ENCODE measurements at regions not wholly inside any gene's neighbourhood (a gene's known extent, or its start where the extent isn't known, plus 50 kb on each side); places are given as distances from the start of the nearest gene placed in this dataset.
"Not testable (repeated sequence)": the region's sequence is repeated elsewhere in the genome, so short reads cannot be mapped to it uniquely, and the experiment has no call there.

DNA sequence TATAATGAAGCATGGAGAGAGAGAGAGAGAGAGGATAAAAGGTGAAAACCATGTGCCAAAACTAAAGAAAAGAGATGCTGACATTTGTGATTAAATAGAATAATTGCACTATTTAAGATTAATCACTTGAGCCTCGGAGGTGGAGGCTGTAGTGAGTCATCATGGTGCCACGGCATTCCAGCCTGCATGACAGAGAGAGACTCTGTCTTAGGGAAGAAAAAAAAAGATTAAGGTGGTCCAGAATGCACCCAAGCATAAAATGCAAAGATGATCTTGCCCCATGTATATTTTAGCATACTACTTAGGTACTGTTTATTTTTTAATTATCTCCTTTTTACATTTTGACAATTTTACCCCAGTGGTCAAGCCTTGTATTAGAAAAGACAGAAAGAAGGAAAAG lies 742.5 kb downstream of the SPATA31A1 start:
- H3K27me3 ChIP-seq (ENCODE audit: control insufficient read depth in 3 of 3, insufficient read depth in 3 of 3, low read length in 3 of 3); H3K4me3 ChIP-seq (ENCODE audit: low read depth in 1 of 3, low read length in 3 of 3); H3K9me3 ChIP-seq (ENCODE audit: control insufficient read depth in 2 of 2, insufficient read depth in 1 of 2, low read depth in 1 of 2, low read length in 1 of 2); H3K27ac ChIP-seq (ENCODE audit: low read depth in 1 of 3, low read length in 2 of 3); H3K4me1 ChIP-seq (ENCODE audit: control insufficient read depth in 3 of 3, insufficient read depth in 2 of 3, low read depth in 1 of 3, low read length in 2 of 3); H3K36me3 ChIP-seq (ENCODE audit: control insufficient read depth in 3 of 3, insufficient read depth in 2 of 3, low read depth in 1 of 3, low read length in 3 of 3); DNase-seq; FAIRE-seq: not testable (repeated sequence)
- 22 to 67% (median 64%) methylated on average over 1 to 2 of the region's 2 CpGs for WGBS, 3 donors

- peak; percentile 5 to 12 for DNase-seq
- peak overlapping the region in 1 of 3 donors; percentile 38 for H3K27ac ChIP-seq (ENCODE audit: low read depth in 1 of 3, low read length in 2 of 3)
- H3K9me3 ChIP-seq (ENCODE audit: control insufficient read depth in 2 of 2, insufficient read depth in 1 of 2, low read depth in 1 of 2, low read length in 1 of 2); H3K4me1 ChIP-seq (ENCODE audit: control insufficient read depth in 3 of 3, insufficient read depth in 2 of 3, low read depth in 1 of 3, low read length in 2 of 3); H3K27me3 ChIP-seq (ENCODE audit: control insufficient read depth in 3 of 3, insufficient read depth in 3 of 3, low read length in 3 of 3); FAIRE-seq; H3K4me3 ChIP-seq (ENCODE audit: low read depth in 1 of 3, low read length in 3 of 3); H3K36me3 ChIP-seq (ENCODE audit: control insufficient read depth in 3 of 3, insufficient read depth in 2 of 3, low read depth in 1 of 3, low read length in 3 of 3): not testable (repeated sequence)
- WGBS, 3 donors: 11% methylated on average over 52 of the region's 71 CpGs; no CpG with 5 or more reads in 2 of the 3 donors
Observed at GRCh38 chr9:40106003-40106782, 750.7 kb downstream of the SPATA31A1 start.

DNA sequence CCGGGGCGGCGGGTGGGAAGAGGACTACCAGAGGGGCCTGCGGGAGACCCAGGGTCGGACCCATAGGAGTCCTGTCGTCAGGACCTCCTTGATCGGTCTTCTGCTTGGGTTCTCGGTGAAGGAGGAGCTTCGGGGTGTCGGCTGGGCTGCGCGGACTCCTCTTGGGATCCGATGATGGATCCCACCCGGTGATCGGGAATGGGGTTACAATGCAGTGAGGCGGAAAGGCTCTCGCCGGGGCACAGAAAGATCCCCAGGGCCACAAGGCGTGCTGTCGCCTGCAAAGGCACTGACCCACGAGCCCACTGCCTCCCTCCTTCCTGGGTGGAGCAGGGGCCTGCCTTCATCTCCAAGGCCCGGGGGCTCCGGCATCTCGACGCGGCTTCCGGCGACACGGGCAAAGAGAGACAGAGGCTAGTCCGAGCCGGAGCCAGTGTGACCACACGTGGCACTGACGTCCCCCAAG lies 751.3 kb downstream of the SPATA31A1 start:
- not testable (repeated sequence) for FAIRE-seq; DNase-seq; H3K27me3 ChIP-seq (ENCODE audit: control insufficient read depth in 3 of 3, insufficient read depth in 3 of 3, low read length in 3 of 3); H3K9me3 ChIP-seq (ENCODE audit: control insufficient read depth in 2 of 2, insufficient read depth in 1 of 2, low read depth in 1 of 2, low read length in 1 of 2); H3K4me1 ChIP-seq (ENCODE audit: control insufficient read depth in 3 of 3, insufficient read depth in 2 of 3, low read depth in 1 of 3, low read length in 2 of 3); H3K36me3 ChIP-seq (ENCODE audit: control insufficient read depth in 3 of 3, insufficient read depth in 2 of 3, low read depth in 1 of 3, low read length in 3 of 3); H3K4me3 ChIP-seq (ENCODE audit: low read depth in 1 of 3, low read length in 3 of 3)
- 6% methylated on average over 9 of the region's 33 CpGs; no CpG with 5 or more reads in 2 of the 3 donors for WGBS, 3 donors
- H3K27ac ChIP-seq (ENCODE audit: low read depth in 1 of 3, low read length in 2 of 3): peak overlapping the region in 1 of 3 donors; percentile 38

GRCh38 chr9:40107251-40107650 lies 751.8 kb downstream of the SPATA31A1 start:
- H3K27me3 ChIP-seq (ENCODE audit: control insufficient read depth in 3 of 3, insufficient read depth in 3 of 3, low read length in 3 of 3); H3K9me3 ChIP-seq (ENCODE audit: control insufficient read depth in 2 of 2, insufficient read depth in 1 of 2, low read depth in 1 of 2, low read length in 1 of 2); H3K36me3 ChIP-seq (ENCODE audit: control insufficient read depth in 3 of 3, insufficient read depth in 2 of 3, low read depth in 1 of 3, low read length in 3 of 3); FAIRE-seq; H3K4me3 ChIP-seq (ENCODE audit: low read depth in 1 of 3, low read length in 3 of 3); H3K27ac ChIP-seq (ENCODE audit: low read depth in 1 of 3, low read length in 2 of 3); DNase-seq; H3K4me1 ChIP-seq (ENCODE audit: control insufficient read depth in 3 of 3, insufficient read depth in 2 of 3, low read depth in 1 of 3, low read length in 2 of 3): not testable (repeated sequence)
- 34% methylated on average over 9 of the region's 26 CpGs; no CpG with 5 or more reads in 2 of the 3 donors for whole genome bisulfite sequencing, 3 donors

- not testable (repeated sequence) for H3K27me3 ChIP-seq (ENCODE audit: control insufficient read depth in 3 of 3, insufficient read depth in 3 of 3, low read length in 3 of 3); H3K4me1 ChIP-seq (ENCODE audit: control insufficient read depth in 3 of 3, insufficient read depth in 2 of 3, low read depth in 1 of 3, low read length in 2 of 3); H3K4me3 ChIP-seq (ENCODE audit: low read depth in 1 of 3, low read length in 3 of 3); DNase-seq; FAIRE-seq; H3K9me3 ChIP-seq (ENCODE audit: control insufficient read depth in 2 of 2, insufficient read depth in 1 of 2, low read depth in 1 of 2, low read length in 1 of 2); H3K27ac ChIP-seq (ENCODE audit: low read depth in 1 of 3, low read length in 2 of 3); H3K36me3 ChIP-seq (ENCODE audit: control insufficient read depth in 3 of 3, insufficient read depth in 2 of 3, low read depth in 1 of 3, low read length in 3 of 3)
- 0% methylated on average over 7 of the region's 30 CpGs; no CpG with 5 or more reads in 2 of the 3 donors for WGBS, 3 donors
Observed at GRCh38 chr9:40108465-40108864, 753.0 kb downstream of the SPATA31A1 start.

GRCh38 chr9:40110751-40111150 lies 755.3 kb downstream of the SPATA31A1 start:
- not testable (repeated sequence) for H3K36me3 ChIP-seq (ENCODE audit: control insufficient read depth in 3 of 3, insufficient read depth in 2 of 3, low read depth in 1 of 3, low read length in 3 of 3); FAIRE-seq; H3K4me3 ChIP-seq (ENCODE audit: low read depth in 1 of 3, low read length in 3 of 3); H3K27me3 ChIP-seq (ENCODE audit: control insufficient read depth in 3 of 3, insufficient read depth in 3 of 3, low read length in 3 of 3); H3K9me3 ChIP-seq (ENCODE audit: control insufficient read depth in 2 of 2, insufficient read depth in 1 of 2, low read depth in 1 of 2, low read length in 1 of 2); H3K27ac ChIP-seq (ENCODE audit: low read depth in 1 of 3, low read length in 2 of 3); DNase-seq; H3K4me1 ChIP-seq (ENCODE audit: control insufficient read depth in 3 of 3, insufficient read depth in 2 of 3, low read depth in 1 of 3, low read length in 2 of 3)
- 8% methylated on average over 12 of the region's 18 CpGs; no CpG with 5 or more reads in 2 of the 3 donors for WGBS, 3 donors

- not testable (repeated sequence) for DNase-seq
Observed at GRCh38 chr9:40111571-40111970, 756.1 kb downstream of the SPATA31A1 start.

GRCh38 chr9:40130598-40130997 lies 775.1 kb downstream of the SPATA31A1 start:
- 91 to 100% methylated on average over 1 of the region's 1 CpG; no CpG with 5 or more reads in 1 of the 3 donors for WGBS, 3 donors
- not testable (repeated sequence) for H3K27ac ChIP-seq (ENCODE audit: low read depth in 1 of 3, low read length in 2 of 3); FAIRE-seq; DNase-seq; H3K36me3 ChIP-seq (ENCODE audit: control insufficient read depth in 3 of 3, insufficient read depth in 2 of 3, low read depth in 1 of 3, low read length in 3 of 3); H3K27me3 ChIP-seq (ENCODE audit: control insufficient read depth in 3 of 3, insufficient read depth in 3 of 3, low read length in 3 of 3); H3K9me3 ChIP-seq (ENCODE audit: control insufficient read depth in 2 of 2, insufficient read depth in 1 of 2, low read depth in 1 of 2, low read length in 1 of 2); H3K4me3 ChIP-seq (ENCODE audit: low read depth in 1 of 3, low read length in 3 of 3); H3K4me1 ChIP-seq (ENCODE audit: control insufficient read depth in 3 of 3, insufficient read depth in 2 of 3, low read depth in 1 of 3, low read length in 2 of 3)

More at GRCh38 chr9:40111571-40111970, 756.1 kb downstream of the SPATA31A1 start:
- not testable (repeated sequence) for H3K4me1 ChIP-seq (ENCODE audit: control insufficient read depth in 3 of 3, insufficient read depth in 2 of 3, low read depth in 1 of 3, low read length in 2 of 3); H3K9me3 ChIP-seq (ENCODE audit: control insufficient read depth in 2 of 2, insufficient read depth in 1 of 2, low read depth in 1 of 2, low read length in 1 of 2); H3K27ac ChIP-seq (ENCODE audit: low read depth in 1 of 3, low read length in 2 of 3); H3K27me3 ChIP-seq (ENCODE audit: control insufficient read depth in 3 of 3, insufficient read depth in 3 of 3, low read length in 3 of 3); H3K4me3 ChIP-seq (ENCODE audit: low read depth in 1 of 3, low read length in 3 of 3); H3K36me3 ChIP-seq (ENCODE audit: control insufficient read depth in 3 of 3, insufficient read depth in 2 of 3, low read depth in 1 of 3, low read length in 3 of 3); FAIRE-seq
- 67 to 94% (median 93%) methylated on average over 5 to 15 of the region's 27 CpGs for WGBS, 3 donors

Measured in small intestine (tissue), 7 donors.